ENCODE measurements at regions not wholly inside any gene's neighbourhood (a gene's known extent, or its start where the extent isn't known, plus 50 kb on each side); places are given as distances from the start of the nearest gene placed in this dataset.

DNA sequence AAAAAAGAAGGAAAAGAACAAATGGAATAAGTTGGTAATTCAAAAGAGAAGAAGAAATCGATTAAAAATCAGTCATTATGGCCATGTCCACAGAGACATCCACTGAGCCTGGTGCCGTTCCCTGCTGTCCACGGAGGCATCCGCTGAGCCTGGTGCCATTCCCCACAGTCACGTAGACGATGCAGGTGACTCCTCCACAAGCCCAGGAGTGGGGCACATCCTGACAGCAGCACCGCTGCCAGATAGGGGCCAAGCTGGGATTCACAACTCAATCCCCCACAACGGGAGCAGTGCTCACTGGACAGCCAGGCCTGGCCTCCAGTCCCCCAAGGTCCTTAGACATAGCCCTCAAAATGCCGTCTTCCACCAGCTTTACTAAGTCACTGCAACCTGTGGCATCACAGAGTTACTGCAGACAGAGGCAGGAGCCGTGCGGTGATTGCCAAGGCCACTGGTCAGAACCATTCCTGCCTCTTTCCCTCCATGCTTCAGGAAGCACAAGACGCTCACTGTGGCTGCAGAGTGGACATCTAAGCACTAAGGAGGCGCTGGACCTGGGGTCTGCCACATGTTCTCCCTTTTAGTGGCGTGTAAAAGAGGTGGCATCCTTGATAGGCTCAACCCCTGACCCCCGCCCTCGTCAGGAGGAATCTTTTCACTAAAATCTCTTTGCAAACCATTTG, 131.5 kb upstream of the SPACA7 start:
- peaks cover 59% of the 10 kb centered on the region for H3K27me3 ChIP-seq (ENCODE audit: low read depth)
- intact Hi-C loops (cut with micrococcal nuclease) = no loop called here
- no peak overlapping the region for H3K4me3 ChIP-seq
- H3K27ac ChIP-seq (replicated peaks) = no peak overlapping the region
- DNase-seq = no peak
- H3K9me3 ChIP-seq (replicated peaks) = no peaks in the 10 kb centered on the region
- TF ChIP-seq CTCF (IDR thresholded peaks at IDR 0.05; ENCODE audit: borderline replicate concordance) = no peak
- H3K36me3 ChIP-seq = no peaks in the 10 kb centered on the region
- no peaks in the 10 kb centered on the region for H3K4me1 ChIP-seq

DNA sequence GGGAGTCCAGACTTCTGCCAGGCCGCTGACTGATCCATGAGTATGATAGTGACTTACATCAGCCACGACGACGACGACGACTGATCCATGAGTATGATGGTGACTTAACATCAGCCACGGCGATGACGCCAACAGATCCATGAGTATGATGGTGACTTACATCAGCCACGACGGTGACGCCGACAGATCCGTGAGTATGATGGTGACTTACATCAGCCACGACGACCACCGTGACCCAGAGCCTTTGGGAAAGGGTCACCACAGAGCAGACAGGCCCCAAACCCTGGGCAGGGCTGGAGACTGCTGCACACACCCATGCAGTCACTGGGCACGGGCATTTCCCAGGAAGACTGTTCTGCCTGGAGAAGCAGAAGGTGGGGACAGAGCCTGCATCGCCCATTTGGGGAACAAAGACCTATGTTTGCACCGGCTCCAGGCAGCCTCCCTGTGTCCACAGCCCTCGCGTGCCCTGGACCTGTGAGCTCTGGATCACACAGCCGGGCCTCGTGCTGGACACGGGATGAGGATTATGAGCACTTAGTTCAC, 130.9 kb upstream of the SPACA7 start:
- no peak overlapping the region for H3K4me3 ChIP-seq
- intact Hi-C loops (cut with micrococcal nuclease) = no loop called here
- no peaks in the 10 kb centered on the region for H3K4me1 ChIP-seq
- no peaks in the 10 kb centered on the region for H3K9me3 ChIP-seq (replicated peaks)
- no peak for DNase-seq
- H3K27ac ChIP-seq (replicated peaks) = no peak overlapping the region
- TF ChIP-seq CTCF (IDR thresholded peaks at IDR 0.05; ENCODE audit: borderline replicate concordance) = no peak
- peaks cover 62% of the 10 kb centered on the region for H3K27me3 ChIP-seq (ENCODE audit: low read depth)
- no peaks in the 10 kb centered on the region for H3K36me3 ChIP-seq

- no peak overlapping the region for H3K27ac ChIP-seq (replicated peaks)
- no peaks in the 10 kb centered on the region for H3K9me3 ChIP-seq (replicated peaks)
- H3K4me3 ChIP-seq = no peak overlapping the region
- H3K36me3 ChIP-seq = no peaks in the 10 kb centered on the region
- intact Hi-C loops (cut with micrococcal nuclease) = no loop called here
- no peak for DNase-seq
- H3K4me1 ChIP-seq = no peaks in the 10 kb centered on the region
- H3K27me3 ChIP-seq (ENCODE audit: low read depth) = peaks cover 62% of the 10 kb centered on the region
- TF ChIP-seq CTCF (IDR thresholded peaks at IDR 0.05; ENCODE audit: borderline replicate concordance) = no peak
Measured at GRCh38 chr13:112245989-112246388, 130.2 kb upstream of the SPACA7 start.

DNA sequence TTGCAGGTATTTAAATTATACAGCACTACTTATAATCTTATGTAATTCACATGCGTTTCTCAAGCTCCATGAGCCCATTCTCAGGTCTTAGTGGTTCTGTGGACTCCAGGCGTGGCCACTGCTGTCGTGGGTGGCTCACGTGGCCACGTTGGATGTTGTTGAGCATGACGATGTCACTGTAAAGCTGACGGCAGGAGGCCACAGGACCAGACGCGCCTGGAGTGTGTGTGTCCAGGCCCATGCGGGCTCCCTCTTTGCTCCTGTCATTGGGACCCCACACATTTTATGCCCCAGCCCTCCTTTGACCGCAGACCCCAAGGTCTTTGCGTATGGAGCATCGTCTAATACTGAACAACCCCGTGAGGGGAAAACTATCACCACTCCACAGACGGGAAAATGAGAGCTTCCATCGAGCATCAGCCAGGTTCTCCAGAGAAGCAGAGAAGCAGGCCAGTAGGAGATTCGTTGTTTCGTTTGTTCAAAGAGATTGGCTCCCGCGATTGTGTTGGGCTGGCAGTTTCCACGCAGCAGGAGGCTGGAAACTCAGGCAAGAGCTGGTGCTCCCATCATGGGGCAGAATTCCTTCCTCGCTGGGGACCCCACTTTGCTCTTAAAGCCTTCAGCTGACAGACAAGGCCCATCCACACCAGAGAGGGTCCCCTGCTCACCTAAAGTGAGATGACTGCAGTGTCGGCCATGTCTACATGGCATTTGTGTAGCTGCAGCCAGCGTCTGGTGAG, 129.3 kb upstream of the SPACA7 start:
- Histone ChIP-seq H3K36me3 (no peaks in the 10 kb centered on the region), H3K9me3 (replicated peaks) (no peaks in the 10 kb centered on the region), H3K27me3 (ENCODE audit: low read depth) (peaks cover 66% of the 10 kb centered on the region), H3K4me1 (no peaks in the 10 kb centered on the region), H3K4me3 (no peak overlapping the region), H3K27ac (replicated peaks) (no peak overlapping the region)
- intact Hi-C loops (cut with micrococcal nuclease) = no loop called here
- TF ChIP-seq CTCF (IDR thresholded peaks at IDR 0.05; ENCODE audit: borderline replicate concordance) = no peak
- no peak for DNase-seq

- Histone ChIP-seq H3K27me3 (ENCODE audit: low read depth) (peaks cover 71% of the 10 kb centered on the region), H3K27ac (replicated peaks) (no peak overlapping the region), H3K4me3 (no peak overlapping the region), H3K36me3 (no peaks in the 10 kb centered on the region), H3K4me1 (no peaks in the 10 kb centered on the region), H3K9me3 (replicated peaks) (no peaks in the 10 kb centered on the region)
- TF ChIP-seq CTCF (IDR thresholded peaks at IDR 0.05; ENCODE audit: borderline replicate concordance) = no peak
- intact Hi-C loops (cut with micrococcal nuclease) = no loop called here
- no peak for DNase-seq
Measured at GRCh38 chr13:112247471-112248405, 128.4 kb upstream of the SPACA7 start.

Data from left ventricle myocardium inferior (tissue), 1 donor.